Endothelial cell (in vitro differentiated cells): ENCODE measurements at regions not wholly inside any gene's neighbourhood (a gene's known extent, or its start where the extent isn't known, plus 50 kb on each side); places are given as distances from the start of the nearest gene placed in this dataset.

ENCODE experiments used
- DNase-seq: peaks from one replicate; pipeline ENCODE4 v3.0.0; 2021; ENCODE audit warnings: low spot score
- H3K27ac Mint-ChIP-seq: one replicate; pipeline ENCODE4 v1.8.0; 2021; ENCODE audit warnings: mixed read lengths, inconsistent platforms; ENCODE audit not compliant: unreplicated experiment
- H3K27me3 Mint-ChIP-seq: one replicate; pipeline ENCODE4 v1.8.0; 2021; ENCODE audit warnings: mild to moderate bottlenecking, moderate library complexity, mixed read lengths, inconsistent platforms; ENCODE audit not compliant: unreplicated experiment
- H3K36me3 Mint-ChIP-seq: one replicate; pipeline ENCODE4 v1.8.0; 2021; ENCODE audit warnings: mild to moderate bottlenecking, low read depth, mixed read lengths, inconsistent platforms; ENCODE audit not compliant: unreplicated experiment
- H3K4me1 Mint-ChIP-seq: one replicate; pipeline ENCODE4 v1.8.0; 2021; ENCODE audit warnings: mild to moderate bottlenecking, mixed read lengths, inconsistent platforms; ENCODE audit not compliant: unreplicated experiment
- H3K4me3 Mint-ChIP-seq: one replicate; pipeline ENCODE4 v1.8.0; 2021; ENCODE audit warnings: mild to moderate bottlenecking, mixed read lengths, inconsistent platforms; ENCODE audit not compliant: unreplicated experiment
- H3K9me3 Mint-ChIP-seq: one replicate; pipeline ENCODE4 v1.8.0; 2021; ENCODE audit warnings: mixed read lengths, inconsistent platforms; ENCODE audit not compliant: unreplicated experiment
- CTCF ChIP-seq: fragments of 200-600 bp; sonication (generic); IDR thresholded peaks from one replicate; pipeline ENCODE4 v1.5.0; 2021; ENCODE audit warnings: antibody characterized with exemption; ENCODE audit not compliant: unreplicated experiment

DNA sequence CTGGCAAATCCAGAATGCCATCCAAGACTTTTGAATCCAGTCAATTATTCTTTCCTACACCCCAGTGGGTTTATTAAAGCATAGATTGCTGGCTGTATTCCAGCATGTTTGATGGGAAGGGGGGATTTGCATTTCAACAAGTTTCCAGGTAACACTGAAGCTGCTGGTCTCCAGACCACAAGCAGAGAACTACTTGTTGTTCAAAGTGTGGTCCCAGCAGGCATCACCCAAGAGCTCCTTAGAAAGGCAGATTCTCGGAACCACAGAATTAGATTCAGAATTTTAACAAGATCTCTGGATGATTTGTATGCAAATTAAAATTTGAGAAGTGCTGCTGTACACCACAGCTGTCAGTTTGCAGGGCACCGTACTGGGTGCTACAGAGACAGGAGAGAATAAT lies 216.3 kb upstream of the FAM78B start:
- TF ChIP-seq CTCF = no peak
- Mint-ChIP-seq H3K36me3 (no peaks in the 10 kb centered on the region), H3K27me3 (no peaks in the 10 kb centered on the region), H3K4me3 (no peak overlapping the region), H3K27ac (no peak overlapping the region), H3K9me3 (no peaks in the 10 kb centered on the region), H3K4me1 (no peaks in the 10 kb centered on the region)
- DNase-seq = no peak

GRCh38 chr1:166383635-166384346 lies 217.0 kb upstream of the FAM78B start:
- H3K27ac Mint-ChIP-seq = no peak overlapping the region
- H3K36me3 Mint-ChIP-seq = no peaks in the 10 kb centered on the region
- H3K27me3 Mint-ChIP-seq = no peaks in the 10 kb centered on the region
- H3K4me1 Mint-ChIP-seq = no peaks in the 10 kb centered on the region
- TF ChIP-seq CTCF = no peak
- DNase-seq = no peak
- H3K4me3 Mint-ChIP-seq = no peak overlapping the region
- H3K9me3 Mint-ChIP-seq = no peaks in the 10 kb centered on the region

GRCh38 chr1:166384948-166385347 lies 218.1 kb upstream of the FAM78B start:
- no peak for DNase-seq
- TF ChIP-seq CTCF = no peak
- Mint-ChIP-seq H3K4me1 (no peaks in the 10 kb centered on the region), H3K27ac (no peak overlapping the region), H3K27me3 (no peaks in the 10 kb centered on the region), H3K4me3 (no peak overlapping the region), H3K9me3 (no peaks in the 10 kb centered on the region), H3K36me3 (no peaks in the 10 kb centered on the region)

- H3K9me3 Mint-ChIP-seq = no peaks in the 10 kb centered on the region
- no peaks in the 10 kb centered on the region for H3K27me3 Mint-ChIP-seq
- peaks cover 4% of the 10 kb centered on the region for H3K4me1 Mint-ChIP-seq
- no peak overlapping the region for H3K27ac Mint-ChIP-seq
- H3K36me3 Mint-ChIP-seq = no peaks in the 10 kb centered on the region
- no peak overlapping the region for H3K4me3 Mint-ChIP-seq
- TF ChIP-seq CTCF = no peak
- DNase-seq = no peak
These were observed 223.7 kb upstream of the FAM78B start for GRCh38 chr1:166390366-166391033.
